ENCODE measurements at regions not wholly inside any gene's neighbourhood (a gene's known extent, or its start where the extent isn't known, plus 50 kb on each side); places are given as distances from the start of the nearest gene placed in this dataset.

DNA sequence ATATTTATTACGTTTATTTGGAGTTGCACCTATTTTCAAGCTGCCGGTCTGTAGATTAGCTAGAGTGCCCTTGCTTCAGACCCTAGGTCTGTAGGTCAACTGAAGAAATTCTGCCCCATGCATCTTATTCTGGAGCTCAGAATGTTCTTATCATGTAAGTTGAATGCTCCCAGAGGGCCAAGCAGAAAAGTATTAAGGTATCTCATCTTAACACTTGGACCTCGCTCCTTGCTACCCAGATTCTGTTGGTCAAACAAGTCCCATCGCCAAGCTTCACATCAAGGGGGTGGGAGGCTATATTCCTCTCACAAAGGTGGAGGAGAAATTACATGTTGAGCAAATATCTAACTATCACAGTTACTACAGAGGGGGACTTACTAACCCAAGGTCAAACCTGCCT is 187.7 kb downstream of the C1orf94 start:
- TF ChIP-seq, protein P1, sequence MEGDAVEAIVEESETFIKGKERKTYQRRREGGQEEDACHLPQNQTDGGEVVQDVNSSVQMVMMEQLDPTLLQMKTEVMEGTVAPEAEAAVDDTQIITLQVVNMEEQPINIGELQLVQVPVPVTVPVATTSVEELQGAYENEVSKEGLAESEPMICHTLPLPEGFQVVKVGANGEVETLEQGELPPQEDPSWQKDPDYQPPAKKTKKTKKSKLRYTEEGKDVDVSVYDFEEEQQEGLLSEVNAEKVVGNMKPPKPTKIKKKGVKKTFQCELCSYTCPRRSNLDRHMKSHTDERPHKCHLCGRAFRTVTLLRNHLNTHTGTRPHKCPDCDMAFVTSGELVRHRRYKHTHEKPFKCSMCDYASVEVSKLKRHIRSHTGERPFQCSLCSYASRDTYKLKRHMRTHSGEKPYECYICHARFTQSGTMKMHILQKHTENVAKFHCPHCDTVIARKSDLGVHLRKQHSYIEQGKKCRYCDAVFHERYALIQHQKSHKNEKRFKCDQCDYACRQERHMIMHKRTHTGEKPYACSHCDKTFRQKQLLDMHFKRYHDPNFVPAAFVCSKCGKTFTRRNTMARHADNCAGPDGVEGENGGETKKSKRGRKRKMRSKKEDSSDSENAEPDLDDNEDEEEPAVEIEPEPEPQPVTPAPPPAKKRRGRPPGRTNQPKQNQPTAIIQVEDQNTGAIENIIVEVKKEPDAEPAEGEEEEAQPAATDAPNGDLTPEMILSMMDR (conservative IDR thresholded peaks at IDR 0.05), result no peak
- TF ChIP-seq ZFX (IDR thresholded peaks at IDR 0.05), result no peak
